GM21786 (cell line): ENCODE measurements at regions not wholly inside any gene's neighbourhood (a gene's known extent, or its start where the extent isn't known, plus 50 kb on each side); places are given as distances from the start of the nearest gene placed in this dataset.

Experiments used
- ATAC-seq: cut with Tn5 transposase; IDR thresholded peaks from one replicate; pipeline ENCODE4 v1.9.1; 2021; ENCODE audit not compliant: unreplicated experiment

DNA sequence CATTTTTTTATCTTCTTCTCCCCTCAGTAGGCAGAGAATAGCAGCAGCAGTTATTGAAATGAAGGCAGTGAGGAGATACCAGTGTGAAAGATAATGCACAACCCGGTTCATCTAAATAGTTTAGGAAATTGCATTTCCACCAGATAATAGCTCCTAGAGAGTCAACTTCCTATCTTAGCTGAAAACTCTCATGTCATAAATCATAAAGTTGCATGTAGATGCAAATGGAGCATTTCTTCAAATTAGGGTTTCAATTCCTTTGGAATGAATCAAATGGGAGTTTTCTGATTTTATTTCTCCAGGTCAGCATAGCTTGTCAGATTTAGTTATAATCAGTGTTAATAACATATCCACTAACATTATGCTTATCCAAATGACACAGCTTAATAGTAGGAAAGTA is 335.3 kb downstream of the CNTNAP4 start:
- no peak for ATAC-seq

GRCh38 chr16:76614269-76614668 is 337.1 kb downstream of the CNTNAP4 start:
- ATAC-seq = no peak

DNA sequence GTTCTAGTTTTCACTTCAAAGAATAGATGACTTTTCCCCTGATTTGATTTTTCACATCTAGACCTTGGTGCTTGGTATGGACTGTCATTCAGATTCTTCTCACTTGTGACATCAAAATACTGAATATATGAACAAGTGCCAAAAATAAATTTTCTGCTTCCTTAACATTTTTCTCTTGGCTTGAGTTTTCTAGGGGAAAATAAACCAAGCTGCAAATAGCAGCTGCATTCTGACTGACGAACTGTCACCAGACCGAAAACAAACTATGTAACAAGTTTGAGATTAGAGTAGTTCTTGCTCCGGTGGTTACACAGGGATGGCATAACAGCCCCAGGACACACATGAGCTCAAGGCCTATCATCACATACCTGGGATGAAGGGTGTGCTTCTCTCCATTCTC is 345.7 kb downstream of the CNTNAP4 start:
- no peak for ATAC-seq

- no peak for ATAC-seq
These were observed 357.9 kb downstream of the CNTNAP4 start for GRCh38 chr16:76634847-76635697.

DNA sequence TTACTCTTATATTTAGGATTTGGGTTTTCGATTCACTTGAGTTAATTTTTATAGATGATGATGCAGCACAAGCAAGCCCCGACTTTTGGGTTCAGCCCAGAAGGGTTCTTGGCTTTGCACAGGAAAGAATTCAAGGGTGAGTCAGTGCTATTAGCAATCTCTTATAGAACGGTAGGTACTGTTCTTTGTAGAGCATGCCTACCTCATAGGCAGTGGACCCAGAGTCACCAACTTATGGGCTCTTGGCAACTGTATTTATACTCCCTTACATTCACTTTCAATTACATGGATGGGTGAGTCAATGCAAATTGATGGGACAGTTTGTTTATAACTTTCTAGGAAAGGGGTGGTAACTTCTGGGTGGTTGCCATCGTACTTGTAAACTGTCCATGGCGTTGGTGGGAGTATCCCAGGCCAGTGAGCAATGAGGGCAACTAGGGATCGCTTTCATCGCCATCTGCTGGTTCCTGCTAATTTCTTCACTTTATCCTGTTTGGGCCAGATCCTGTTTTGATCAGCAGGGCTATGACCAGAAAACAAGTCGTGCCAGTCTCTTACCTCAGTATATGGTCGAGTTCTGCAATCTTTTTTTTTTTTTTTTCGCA is 362.6 kb downstream of the CNTNAP4 start:
- no peak for ATAC-seq

DNA sequence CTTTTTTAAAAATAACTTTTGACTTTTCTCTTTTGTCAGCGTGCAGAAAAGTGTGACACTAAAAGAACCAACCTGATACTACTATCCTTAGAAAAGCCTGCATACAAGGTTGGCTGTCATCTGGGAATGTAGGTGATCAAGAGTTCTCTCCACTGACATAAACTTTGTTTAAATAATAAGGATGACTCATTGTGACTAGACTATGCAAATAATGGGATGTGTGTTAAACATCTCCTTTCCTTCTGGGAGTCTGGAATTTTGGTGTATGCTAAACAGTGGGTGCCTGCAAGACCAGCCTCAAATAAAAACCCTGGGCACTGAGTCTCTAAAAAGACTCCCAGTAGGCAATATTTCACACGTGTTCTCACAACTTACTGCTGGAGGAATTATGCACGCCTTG is 373.4 kb downstream of the CNTNAP4 start:
- no peak for ATAC-seq

GRCh38 chr16:76653390-76654026 is 376.3 kb downstream of the CNTNAP4 start:
- peak; percentile 64 for ATAC-seq

GRCh38 chr16:76654088-76654820 is 377.1 kb downstream of the CNTNAP4 start:
- ATAC-seq = no peak

DNA sequence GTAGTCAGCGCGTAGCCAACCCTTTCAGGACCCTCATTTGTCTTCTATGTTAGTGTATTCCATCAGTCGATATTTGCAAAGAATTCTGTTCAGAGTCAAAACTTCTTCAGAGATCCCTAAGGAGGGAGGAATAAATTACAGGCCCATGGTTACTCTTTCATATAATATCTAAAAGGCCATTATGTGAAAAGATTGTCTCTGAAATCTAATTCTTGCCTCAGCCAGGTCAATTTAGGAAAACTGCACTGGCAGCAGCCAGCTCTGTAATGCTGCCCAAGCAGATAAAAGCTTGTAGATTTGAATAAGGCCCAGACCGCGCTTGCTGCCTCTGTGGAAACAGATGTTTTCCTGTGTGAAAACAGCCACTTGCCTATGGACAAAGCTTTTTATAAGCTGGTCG is 379.8 kb downstream of the CNTNAP4 start:
- ATAC-seq = no peak

DNA sequence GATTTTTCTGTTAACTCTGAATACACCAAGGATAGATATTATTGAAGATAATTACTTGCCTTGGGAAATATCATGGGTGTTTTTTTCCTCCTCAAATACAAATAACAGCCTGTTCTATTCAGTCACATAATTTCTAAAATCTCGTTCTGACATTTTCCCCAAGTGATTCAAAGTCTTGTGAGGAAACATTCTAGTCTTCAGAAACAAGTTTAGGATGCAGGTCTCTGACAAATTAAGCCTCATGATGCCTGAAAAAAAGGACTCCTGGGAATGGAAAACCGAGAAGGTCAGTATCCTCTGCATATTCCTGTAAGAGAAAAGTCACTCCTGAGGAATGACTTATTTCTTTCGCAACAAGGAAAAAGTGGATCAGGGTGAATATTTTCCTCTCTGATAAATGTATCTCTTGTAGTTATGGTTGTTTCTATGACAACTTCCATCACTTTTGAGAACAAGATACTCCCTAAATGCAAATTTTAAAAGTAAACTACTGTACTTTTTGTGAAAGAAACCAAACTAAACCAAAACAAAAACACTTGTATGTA is 384.6 kb downstream of the CNTNAP4 start:
- ATAC-seq = no peak

DNA sequence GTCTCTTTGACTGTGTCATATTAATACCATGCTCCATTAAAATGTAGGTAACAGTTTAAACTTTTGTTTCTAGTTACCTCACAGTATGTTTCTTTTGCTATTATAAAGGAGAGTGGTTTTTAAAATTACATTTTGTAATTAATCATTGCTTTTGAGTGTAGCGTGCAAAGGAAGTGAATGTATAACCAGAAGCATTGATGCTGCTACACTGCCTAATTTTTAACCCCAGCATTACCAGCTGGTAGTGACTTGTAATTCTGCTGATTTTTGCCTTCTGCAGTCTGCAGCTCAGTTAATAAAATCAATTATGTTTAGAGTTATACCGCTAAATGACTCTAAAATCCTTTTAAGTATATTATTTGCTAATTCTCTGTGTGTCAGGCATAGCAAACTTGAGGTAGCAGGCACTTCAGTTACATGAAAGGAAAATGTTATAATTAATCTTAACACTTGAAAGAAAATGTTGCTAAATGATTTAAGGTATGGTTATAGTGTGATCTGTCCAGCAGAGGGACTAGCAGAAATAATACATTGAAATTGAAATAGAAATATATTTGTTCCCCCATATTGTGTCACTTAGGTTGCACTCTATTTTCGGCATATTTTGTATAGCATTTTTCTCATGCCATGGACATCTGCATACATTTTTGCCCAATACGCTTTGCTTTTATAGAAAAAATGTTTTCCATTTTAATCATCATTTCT is 388.5 kb downstream of the CNTNAP4 start:
- ATAC-seq = no peak

GRCh38 chr16:76668207-76668725 is 391.1 kb downstream of the CNTNAP4 start:
- ATAC-seq = no peak

DNA sequence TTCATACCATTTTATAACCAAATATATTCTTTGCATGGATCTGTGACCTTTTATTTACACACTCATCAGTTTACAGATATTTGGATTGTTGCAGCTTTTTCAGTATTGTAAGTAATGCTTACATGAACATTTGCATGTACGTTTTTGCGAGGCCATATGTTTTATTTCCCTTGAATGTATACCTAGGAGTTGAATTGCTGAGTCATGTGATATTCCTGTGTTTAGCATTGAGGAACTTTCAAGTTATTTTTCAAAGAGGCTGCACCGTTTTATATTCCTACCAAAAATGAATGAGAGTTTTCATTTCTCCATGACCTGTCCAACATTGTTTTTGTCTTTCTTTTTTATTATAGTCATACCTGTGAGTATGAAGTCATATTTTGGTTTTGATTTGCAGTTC is 392.1 kb downstream of the CNTNAP4 start:
- ATAC-seq = no peak

GRCh38 chr16:76670125-76670857 is 393.1 kb downstream of the CNTNAP4 start:
- no peak for ATAC-seq

- no peak for ATAC-seq
These were observed 399.2 kb downstream of the CNTNAP4 start for GRCh38 chr16:76676356-76676755.

DNA sequence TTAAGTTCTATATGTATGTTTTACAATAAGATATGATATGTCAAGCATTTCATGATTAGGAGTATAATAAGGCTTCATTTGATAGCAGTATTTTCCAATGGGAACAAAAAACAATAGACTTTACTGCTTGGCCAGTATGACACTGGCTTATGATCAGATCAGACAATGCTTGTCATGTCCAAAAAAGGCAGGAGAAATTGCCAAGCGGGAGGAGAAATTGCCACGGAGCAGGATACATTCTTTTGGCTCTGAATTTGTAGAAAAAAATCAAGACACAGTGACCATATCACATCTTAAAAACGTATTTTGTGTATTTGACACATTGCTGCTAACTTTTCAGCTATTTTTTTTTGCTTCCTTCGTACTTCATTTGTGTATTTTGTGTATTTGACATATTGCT is 404.1 kb downstream of the CNTNAP4 start:
- no peak for ATAC-seq

- ATAC-seq = no peak
These were observed 405.9 kb downstream of the CNTNAP4 start for GRCh38 chr16:76683051-76683450.

GRCh38 chr16:76696876-76697275 is 419.7 kb downstream of the CNTNAP4 start:
- no peak for ATAC-seq

DNA sequence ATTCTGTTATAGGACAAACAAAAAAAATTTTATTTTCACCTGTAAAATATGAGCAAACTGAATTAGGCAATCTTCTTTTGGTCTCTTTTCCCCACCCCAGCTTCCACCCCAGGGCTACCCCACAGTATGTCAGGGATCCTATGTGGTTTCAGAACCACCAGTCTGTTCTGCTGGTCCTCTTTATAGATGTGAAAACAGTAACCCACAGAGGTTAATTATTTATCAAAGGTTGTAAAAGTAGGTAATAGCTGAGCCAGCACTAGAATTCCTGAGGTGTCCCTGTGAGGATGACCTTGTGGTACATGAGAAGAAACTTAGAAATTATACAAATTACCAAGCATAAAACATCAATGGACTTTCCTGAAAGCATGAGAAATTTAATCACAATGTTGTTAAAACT is 428.7 kb downstream of the CNTNAP4 start:
- ATAC-seq = no peak

DNA sequence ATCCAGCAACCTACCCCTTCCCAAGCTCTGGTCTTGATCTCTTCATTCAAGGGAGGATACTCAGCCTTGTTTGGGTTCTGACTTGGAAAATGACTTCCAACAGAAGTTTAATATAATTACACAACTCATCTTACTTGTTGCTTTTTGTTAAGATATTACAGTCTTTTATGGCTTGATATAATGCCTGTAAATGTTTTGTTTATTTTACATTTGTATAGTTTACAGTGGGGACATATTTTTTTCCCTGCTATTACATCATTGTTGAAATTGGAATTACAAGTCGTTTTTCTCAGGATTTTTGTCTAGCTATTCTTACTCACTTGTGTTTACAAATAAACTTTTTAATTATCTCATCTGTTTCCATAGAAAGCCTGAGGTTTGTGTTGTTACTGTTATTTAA is 436.0 kb downstream of the CNTNAP4 start:
- no peak for ATAC-seq
